Fibroblast of the conjunctiva (primary cell): ENCODE measurements at regions not wholly inside any gene's neighbourhood (a gene's known extent, or its start where the extent isn't known, plus 50 kb on each side); places are given as distances from the start of the nearest gene placed in this dataset.

Source experiments
- DNase-seq: peaks from one replicate; pipeline ENCODE4 v3.0.0-alpha.2; 2010; ENCODE audit warnings: low read depth

DNA sequence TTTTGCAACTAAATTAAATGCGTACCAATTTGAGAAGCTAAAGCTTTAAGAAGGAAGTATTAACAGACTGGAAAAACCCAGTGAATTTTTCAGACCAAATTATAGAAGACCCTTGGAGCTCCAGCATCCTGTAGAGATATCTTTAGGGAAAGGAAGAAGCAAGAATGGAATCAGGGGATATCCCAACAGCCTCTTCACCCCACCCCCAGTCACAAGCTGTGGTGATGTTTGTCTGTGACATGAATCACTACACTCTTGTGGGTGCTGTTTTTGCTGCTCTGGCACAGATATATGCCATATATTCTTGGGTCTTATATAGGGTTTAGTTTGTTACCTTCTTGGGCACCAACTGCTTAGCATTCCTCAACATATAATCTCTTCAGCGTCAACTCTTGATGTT lies 78.5 kb upstream of the BCL6 start:
- no peak for DNase-seq

DNA sequence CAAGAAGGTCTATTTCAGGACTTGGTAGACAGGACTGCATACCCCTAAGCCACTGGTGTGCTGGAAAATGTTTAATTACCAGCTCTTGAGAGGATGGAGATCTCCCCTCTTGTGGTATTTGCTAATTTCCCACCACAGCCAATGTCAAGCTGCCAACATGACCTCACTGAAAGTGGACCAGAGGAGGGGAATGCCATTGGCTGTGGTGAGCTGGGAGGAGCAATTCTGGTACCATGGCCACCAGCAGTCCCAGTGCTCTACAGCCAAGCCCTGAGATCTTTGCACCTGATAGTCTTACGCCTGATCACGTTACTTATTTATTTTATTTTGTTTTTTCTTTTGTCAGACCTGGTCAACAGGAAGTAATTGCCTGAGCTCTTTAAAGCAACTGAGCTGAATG lies 82.5 kb upstream of the BCL6 start:
- no peak for DNase-seq

DNA sequence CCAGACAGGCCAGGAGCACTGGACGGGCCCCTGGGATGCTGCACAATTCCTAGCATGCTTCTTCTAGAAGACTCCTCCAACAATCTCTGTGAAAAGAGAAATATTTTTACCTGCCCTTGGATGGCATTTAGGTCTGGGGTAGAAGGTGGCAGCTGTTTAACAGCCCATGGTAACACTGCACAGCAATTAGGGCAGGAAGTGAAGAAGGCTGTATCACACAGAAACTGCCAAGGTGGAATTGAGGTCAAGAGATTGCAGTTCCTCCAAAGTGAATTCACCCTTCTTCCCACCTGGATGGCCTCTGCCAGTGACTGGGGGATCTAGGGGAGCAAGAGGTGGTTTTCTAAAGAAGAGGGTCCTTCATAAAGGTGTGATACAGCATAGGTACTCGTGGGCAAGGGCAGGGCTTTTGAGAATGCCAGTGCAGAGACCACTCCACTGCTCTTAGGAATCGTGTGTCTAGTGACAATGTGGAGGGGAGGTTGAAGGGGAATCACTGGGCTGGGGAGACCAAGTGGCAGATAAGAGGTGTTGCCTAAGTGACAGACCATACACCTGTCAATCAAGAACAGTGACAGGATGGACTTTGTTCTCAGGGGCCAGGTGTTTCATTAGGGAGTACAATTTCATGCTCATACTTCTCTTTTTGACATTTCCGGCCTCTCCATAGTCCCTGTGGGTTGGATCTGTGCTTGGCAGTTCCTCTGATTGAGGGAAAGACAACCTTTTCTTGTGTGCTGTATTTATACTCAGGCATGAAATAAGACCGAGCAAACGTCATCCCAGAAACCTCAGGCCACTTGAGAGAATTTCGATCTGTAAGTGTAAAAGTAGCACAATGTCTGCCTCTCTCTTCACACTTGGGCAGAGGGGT lies 83.5 kb upstream of the BCL6 start:
- no peak for DNase-seq

DNA sequence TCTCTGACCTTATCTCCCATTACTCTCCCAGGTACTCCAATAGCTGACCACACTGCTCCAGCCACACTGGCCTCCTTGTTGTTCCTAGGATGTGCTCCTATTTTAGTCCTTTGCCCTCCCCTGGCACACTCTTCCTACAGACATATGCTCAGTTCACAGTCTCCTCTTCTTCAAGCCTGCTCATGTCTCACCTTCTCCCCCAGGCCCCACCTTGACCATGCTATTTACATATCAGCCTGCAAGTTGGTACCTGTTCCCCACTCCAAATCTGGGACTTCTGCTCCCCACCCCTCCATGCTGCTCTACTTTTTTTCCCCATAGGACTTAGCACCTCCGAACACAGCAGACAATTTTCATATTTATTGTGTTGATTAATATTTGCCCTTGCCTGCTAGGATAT lies 84.9 kb upstream of the BCL6 start:
- no peak for DNase-seq

DNA sequence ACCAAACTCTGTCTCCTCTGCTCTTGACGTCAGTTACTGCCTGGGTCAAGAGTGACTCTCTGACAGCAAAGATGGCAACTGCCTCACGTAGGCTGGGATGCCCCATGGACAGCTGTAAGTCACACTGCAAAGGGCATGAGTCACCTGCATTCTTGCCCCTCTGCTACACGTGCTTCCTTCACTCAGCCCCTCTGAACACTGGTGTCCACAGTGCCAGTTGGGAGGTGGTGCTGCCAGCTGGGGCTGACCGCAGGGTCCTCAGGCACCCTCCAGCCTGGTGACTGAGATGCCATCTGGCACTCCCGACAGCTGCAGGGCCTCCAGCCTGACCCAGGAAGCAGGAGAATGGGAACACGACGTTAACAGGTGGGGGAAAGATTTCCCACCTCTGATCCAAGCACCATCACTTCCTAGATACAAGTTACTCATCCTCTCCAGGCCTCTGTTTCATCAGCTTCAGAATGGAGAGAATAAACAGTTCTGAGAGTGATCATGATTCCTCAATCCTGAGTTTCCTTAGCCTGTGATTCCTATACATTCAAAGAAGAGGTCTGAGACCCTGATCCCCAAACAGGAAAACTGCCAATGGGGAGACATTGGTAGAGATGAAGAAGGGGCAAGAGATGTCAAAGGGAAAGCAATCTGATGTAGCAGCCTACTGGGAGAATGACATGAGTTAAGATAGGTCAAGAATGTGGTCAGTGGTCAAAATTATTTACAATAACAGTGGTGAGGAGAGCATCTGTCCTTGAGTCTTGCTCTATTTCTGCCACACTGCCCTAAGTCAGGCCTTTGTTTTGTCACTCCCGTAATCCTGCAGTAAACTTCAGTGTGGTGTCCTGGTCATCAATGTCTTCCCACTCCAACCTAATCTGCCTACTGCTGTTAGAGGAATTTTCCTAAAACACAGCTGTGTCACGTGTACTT lies 86.1 kb upstream of the BCL6 start:
- no peak for DNase-seq

DNA sequence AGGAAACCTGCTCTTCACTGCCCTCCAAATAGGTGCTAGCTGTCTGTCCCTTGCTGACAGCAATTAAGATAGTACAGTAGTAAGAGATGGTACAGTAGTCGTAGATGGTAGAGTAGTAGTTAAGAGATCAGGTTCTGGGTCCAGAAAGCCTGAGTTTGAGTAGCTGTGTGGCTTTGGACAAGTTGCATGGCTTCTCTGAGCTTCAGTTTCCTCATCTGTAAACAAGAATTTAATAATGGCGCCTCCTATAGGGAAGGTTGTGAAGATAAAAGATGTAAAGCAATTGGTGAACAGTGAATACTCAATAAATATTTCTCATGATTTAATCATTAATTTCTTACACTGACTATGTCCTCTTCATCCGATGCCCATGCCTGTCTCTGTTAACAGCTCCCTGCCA lies 86.9 kb upstream of the BCL6 start:
- no peak for DNase-seq

DNA sequence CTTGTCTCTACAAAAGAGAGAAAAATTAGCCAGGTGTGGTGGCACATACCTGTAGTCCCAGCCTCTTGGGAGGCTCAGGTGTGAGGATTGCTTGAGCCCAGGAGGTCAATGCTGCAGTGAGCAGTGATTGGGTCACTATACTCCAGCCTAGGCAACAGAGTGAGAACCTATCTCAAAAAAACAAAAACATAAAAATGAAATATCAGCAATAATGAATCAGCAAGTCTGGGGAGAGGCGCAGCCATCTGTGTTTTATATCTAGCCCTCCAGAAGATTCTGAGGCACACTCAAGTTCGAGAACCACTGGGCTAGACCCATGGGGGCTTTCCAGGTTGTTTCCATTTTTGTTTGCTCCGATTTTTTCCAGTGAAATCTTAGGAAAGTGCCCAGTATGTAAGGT lies 88.1 kb upstream of the BCL6 start:
- no peak for DNase-seq

DNA sequence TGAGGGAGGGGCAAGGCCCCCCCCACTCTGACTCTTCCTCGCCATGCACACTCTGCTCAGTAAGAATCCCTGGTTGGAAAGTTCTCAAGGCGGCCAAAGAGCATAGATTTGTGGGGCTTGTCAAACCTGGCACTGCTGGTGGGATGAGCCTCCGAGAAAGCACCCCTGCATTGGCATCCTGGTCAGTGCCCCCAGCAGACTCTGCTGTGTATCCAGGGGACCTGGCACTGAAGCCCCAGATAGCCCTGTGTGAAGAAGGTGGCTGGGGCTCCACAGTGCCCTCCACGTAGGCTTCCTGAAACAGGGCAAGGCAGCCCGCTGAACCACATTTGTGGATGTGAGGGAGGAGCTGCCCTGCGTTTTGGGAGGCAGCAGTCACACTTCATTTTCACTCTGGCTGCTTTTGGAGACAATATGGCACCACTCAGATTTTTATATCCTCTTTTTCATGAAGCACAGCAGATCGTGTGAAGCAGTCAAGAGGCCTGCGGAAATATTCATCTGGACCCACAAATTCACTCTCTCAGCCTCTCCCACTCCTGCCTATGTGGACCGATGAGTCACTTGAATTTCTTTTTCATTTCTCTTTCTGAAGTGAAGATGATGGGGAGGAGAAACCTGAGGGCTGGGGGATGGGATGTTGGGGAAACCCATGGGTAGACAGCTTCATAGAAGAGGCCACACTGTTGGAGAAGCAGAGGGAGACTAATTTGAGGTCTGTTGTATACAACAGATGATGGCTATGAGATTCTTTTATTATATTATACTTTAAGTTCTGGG lies 88.7 kb upstream of the BCL6 start:
- DNase-seq = no peak

DNA sequence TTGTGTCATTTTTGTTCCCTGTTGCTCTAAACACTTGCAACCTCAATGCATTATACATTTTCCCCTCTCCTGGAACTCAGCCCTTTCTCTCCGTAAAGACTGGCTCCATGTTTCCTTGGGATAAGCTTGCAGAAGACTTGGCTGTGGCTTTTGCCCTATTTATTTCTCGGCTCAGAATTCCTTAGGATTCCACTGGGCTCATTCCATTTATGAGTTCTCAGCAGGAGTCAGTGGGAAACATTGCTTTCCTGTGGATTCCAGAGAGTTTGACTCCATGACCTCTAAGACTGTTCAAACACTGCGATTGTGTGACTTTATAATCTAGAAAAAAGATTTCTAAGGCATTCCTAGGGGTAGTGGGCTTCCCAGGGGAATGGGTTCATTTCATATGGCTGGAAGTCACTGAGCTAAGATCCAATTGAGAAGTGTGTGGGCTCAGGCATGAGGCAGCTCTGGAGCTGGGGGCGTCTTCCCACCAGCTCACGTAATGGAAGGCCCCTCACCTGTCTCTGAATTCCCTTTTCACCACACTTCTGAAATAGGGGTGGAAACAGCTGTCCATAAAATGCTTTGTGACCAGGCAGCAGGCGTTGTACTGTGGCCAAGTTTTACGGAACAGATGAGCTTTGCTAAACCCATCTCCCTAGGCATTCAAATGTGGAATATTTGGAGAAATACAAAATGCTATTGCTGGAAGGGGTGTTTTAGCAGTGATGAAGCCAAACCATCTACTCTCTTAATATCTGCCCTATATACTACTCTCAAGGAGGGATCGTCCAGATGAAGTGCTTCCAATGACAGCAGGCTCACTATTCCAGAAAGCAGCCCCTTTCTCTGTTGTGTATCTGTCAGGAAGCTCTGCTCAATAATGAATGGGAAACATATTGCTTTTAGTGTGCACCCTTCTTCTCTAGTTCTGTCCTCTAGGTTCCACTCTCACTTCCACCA lies 91.8 kb upstream of the BCL6 start:
- no peak for DNase-seq

DNA sequence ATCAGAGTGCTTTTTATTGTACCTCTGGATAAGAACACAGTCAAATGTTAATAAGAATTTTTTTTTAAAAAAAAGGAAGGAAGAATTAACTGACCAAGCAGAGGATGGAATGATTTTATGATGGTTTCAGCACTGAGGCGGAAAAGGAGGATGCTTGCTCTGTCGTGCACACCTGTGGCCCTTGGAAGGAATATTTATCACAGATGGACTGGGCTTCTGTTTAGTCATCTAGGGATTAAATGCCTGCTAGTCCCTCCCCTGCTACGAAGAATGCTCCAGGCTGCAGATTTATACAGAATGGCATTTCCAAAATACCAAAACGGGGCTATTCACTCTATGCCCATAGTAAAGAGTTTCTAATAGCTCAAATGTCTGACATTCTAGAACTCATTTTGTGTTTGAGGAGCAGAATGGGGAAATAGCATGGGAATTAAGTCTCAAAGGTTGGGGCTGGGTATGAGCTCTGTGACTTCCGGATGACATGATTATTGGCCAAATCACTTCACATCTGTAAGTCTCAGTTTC lies 92.8 kb upstream of the BCL6 start:
- no peak for DNase-seq

DNA sequence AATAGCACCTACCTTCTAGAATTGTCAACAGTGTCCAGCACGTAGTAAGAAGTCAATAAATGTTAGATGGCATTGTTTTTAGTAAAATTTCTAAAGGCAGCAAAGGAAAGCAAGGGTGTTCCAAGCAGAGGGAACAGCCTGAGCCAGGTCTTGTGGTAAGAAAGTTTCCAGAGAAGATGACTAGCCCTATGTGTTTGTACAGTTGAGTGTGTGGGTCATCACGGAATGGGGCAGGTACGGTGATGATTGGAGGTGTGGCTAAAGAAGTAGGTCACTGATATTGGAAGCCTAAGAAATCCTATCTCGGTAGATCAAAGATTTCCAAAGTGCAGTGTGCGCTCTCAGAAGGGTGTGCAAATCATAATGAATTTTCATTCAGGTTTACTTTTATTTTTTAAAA lies 94.2 kb upstream of the BCL6 start:
- no peak for DNase-seq

DNA sequence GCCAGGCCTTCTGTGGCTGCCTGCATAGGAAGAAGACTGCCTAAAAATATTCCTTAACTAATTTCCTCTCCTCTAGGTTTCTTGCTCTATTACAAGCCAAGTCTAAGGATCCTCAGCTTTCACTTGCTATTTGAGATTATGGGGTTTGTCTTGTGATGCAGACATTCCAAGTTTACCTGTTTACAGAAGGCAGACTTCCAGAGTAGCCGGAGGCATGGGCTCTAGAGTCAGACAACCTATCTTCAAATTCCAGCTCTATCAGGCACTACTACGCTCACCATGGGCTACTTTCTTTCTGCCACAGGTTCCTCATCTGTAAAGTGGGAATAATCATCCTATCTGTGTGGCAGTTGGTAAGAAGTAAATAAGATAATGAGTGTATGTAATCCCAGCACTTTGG lies 95.6 kb upstream of the BCL6 start:
- no peak for DNase-seq

DNA sequence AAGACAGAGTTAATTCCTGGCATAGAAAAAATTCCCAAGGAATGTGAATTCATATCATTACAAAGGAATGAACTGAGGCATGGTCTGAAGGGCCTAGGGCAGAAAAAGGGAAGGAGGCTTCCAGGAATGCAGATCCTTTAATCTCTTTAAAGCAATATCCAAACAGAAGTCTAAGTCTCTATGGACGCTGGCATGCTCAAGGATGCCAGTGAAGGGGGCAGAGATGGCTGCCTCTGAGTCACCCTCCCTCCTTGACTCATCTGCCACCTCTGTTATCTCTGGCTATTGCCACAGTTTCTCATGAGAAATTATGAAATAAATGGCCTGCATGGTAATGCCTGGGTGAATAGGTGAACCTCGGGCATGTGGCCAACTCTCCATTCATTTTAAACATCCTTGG lies 96.3 kb upstream of the BCL6 start:
- DNase-seq = no peak

DNA sequence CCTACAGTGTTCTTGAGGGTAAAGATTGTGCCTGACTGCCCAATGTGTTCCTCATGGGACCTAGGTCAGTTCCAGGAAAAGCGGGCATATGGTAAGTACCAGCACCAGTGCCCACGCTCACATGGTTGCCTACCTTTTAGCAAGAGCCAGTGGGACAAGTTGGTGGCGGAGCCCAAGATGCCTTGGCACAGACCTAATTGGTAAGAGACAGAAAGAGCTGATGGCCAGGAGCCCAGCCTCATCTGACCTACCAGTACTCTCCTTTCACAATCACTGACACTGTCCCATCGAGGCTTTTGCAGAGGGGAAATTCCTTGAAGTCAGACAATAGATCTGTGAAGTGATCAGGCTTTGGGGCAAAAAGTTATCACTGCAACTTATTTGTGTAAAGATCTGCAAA lies 98.4 kb upstream of the BCL6 start:
- DNase-seq = no peak

DNA sequence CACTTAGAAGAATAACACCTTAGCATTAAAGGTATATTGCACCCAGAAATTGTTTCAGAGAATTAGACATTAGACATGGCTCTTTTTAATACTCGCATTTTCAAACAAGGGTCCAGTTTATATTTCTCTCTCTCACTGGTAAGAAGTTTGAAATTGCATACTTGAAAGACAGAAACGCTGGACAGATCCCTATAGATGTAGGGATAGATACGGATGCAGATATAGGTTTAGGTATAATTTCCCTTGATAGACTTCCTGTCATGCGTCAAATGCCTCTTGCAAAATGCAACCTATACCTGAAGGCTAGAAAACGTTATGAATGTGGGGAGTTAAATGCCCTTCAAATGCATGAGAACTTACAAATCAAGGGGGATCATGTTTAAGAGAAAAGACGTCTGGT lies 99.4 kb upstream of the BCL6 start:
- no peak for DNase-seq

DNA sequence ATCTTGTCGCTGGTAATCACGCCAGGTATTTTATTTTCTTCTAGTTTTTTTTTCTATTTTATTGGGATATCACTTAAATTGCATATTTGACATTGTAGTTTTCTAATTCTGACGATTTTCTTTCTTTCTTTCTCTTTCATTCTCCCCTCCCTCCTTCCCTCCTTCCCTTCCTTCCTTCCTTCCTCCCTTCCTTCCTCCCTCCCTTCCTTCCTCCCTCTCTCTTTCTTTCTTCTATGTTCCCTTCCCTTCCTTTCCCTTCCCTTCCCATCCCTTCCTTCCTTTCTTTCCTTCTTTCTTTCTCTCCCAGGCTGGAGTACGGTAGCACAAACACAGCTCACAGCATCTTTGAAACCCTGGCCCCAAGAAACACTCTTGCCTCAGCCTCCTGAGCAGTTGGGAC lies 100.6 kb upstream of the BCL6 start:
- no peak for DNase-seq

DNA sequence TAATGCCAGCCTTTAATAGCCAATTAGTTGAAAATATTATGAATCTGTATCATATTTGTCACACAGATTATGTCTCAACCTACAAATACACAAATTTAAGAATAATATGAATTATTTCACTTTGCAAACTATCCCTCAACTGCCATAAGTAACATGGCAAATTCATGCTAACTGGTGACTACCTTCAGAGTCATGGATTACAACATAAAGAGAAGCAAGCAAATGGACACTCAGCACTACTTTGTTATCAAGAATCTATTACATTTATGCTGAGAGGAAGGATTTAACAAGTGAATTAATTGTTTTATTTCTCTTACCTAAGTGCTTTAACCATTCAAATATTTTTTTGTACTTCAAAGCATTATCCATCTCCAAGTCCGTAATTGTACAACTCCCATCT lies 103.1 kb upstream of the BCL6 start:
- no peak for DNase-seq

DNA sequence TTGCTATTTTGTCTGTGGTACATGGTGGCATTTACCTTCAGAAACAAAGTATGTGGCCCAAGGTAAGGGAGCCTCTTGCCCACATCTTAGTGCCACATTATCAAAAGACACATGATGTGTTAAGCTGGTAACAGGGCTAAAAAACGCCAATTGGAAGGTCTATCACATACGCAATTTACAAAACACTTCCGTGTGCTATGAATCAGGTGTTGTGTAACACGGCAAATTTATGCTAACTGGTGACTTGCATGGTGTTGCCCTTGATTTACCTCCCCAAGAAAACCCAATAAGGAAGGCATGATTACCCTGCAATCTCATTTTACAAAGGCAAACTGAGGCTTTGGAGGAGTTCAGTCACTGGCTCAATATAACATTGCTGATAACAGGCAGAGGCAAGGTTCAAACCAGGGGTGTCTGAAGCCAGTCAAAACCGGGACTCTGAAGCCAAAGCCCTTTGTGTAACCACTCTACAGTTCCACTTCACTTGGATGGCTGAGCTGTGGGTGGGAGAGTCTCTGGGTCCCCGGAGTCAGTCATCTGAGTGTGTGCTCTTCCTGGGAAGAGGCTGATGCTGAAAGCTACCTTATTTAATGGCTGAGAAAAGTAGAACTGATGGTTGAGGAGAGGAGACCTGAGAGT lies 103.9 kb upstream of the BCL6 start:
- no peak for DNase-seq

DNA sequence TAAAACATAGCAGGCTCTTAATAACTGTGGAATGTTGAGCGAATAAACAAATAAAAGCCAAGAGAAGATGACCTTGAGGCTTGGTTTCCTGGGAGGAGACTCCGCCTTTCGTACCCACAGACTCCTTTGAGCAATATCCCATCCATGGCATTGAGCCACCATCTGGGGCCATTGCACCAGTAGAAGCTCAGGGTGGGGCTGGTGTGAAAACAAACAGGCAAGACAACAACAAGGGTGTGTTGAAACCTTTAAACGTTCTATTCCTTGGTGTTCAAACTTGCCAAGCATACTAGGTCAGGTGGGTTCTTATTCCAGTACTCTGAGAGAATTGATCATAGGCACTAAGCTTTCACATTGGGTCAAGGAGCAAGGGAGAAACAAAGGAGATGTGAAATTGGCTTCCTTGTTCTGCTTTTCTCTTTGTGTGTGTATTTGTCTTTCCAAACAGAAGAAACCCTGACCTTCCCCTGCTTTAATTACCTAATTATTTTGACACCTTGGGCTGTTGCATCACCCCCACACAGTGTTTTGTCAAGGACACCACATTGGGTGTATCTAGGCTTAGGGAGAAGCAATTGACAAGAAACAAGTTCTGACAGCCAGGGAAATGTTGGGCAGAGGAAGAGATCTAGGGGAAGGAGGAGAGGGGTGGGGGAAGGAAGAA lies 105.1 kb upstream of the BCL6 start:
- DNase-seq = no peak
